Gastrocnemius medialis (tissue), 4 donors: ENCODE measurements at regions not wholly inside any gene's neighbourhood (a gene's known extent, or its start where the extent isn't known, plus 50 kb on each side); places are given as distances from the start of the nearest gene placed in this dataset.

Experiments used
- ATAC-seq, 2 donors: fragments of 150-250 bp; one replicate each; pipeline ENCODE4 v1.9.1; 2016
- DNase-seq, 2 donors: peaks; one replicate each; pipeline ENCODE4 v3.0.0-alpha.2; 2019
- H3K27ac ChIP-seq, 4 donors: fragments of 200-600 bp; sonication (generic); 1 replicate in 1 of 4; 2 replicates in 3 of 4; pipeline ENCODE4 v1.5.1; 2016 to 2018; ENCODE audit warnings: mild to moderate bottlenecking in 2 of 4, moderate library complexity in 1 of 4
- H3K27me3 ChIP-seq, 3 donors: fragments of 200-600 bp; sonication (generic) in 2 of 3; 1 replicate in 1 of 3; 2 replicates in 2 of 3; pipeline versions ENCODE4 v1.5.1 to v1.6.0; 2016 to 2019; ENCODE audit warnings: mild to moderate bottlenecking in 1 of 3, moderate library complexity in 1 of 3
- H3K36me3 ChIP-seq, 2 donors: fragments of 200-600 bp; sonication (generic) in 1 of 2; one replicate each; pipeline ENCODE4 v1.5.1; 2017 to 2018
- H3K4me1 ChIP-seq, 2 donors: fragments of 200-600 bp; sonication (generic) in 1 of 2; one replicate each; pipeline ENCODE4 v1.5.1; 2016 to 2017; ENCODE audit warnings: mild to moderate bottlenecking in 2 of 2
- H3K4me3 ChIP-seq, 4 donors: fragments of 200-600 bp; sonication (generic) in 3 of 4; 1 replicate in 1 of 4; 2 replicates in 3 of 4; pipeline ENCODE4 v1.5.1; 2016 to 2019; ENCODE audit warnings: mild to moderate bottlenecking in 2 of 4
- H3K9me3 ChIP-seq, 3 donors: fragments of 200-600 bp; sonication (generic) in 2 of 3; 1 replicate in 1 of 3; 2 replicates in 2 of 3; pipeline ENCODE4 v1.5.1; 2016 to 2019
- POLR2A ChIP-seq, 2 donors: fragments of 450-650 bp; IDR thresholded peaks; one replicate each; pipeline ENCODE4 v1.6.1; 2017; ENCODE audit warnings: antibody characterized with exemption in 2 of 2, mild to moderate bottlenecking in 2 of 2, moderate library complexity in 2 of 2
- in situ Hi-C, 4 donors: fragments of 200-750 bp; cut with MboI; loops; one replicate each; pipeline versions ENCODE4 v1.15.0 to v1.8.0; 2017; ENCODE audit warnings: low sequenced_read_pairs in 4 of 4
- intact Hi-C: fragments of 100-400 bp; cut with DNase I; formaldehyde crosslinking; loops from one replicate; pipeline ENCODE4 v1.15.1; 2023; ENCODE audit warnings: low total_unique reads
- TF ChIP-seq, protein P1 (sequence below), 5 experiments: fragments of 450-650 bp in 3 of 5; fragments of 200-600 bp in 2 of 5; sonication (generic) in 2 of 5; IDR thresholded peaks in 4 of 5; conservative IDR thresholded peaks in 1 of 5; 1 replicate in 4 of 5; 2 replicates in 1 of 5; pipeline ENCODE4 v1.5.1; 2016 to 2019; ENCODE audit warnings: antibody characterized with exemption in 5 of 5, mild to moderate bottlenecking in 3 of 5, moderate library complexity in 3 of 5

DNA sequence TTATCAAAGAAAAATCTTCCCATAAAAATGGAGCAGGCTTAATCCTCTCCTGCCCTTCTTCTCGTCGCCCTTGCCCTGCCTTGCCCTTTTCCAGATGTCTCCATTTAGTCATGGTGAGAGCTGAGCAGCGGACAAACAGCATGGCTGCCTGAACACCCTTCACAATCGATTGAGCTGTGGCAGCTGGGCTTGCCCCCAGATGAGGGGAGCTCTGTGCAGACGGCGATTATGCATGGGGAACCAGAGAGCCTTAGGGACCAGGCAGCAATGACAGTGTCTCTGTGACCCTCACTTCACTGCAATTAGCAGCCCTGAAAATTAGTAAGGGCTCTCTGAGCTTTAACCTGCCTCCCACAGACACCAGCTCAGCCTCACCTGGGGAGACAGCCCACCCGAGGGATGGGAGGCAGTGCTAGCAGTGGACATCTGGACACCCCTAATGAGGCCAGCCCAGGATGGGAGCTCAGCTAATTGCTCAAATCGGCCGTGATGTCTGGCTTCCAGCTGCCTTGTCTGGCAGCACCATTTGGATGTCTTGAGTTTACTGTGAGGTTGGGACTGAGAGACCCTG, 365.7 kb downstream of the TNS1 start:
- H3K4me1 ChIP-seq = peaks cover 22 to 39% of the 10 kb centered on the region in 2 donors
- H3K27ac ChIP-seq = no peak overlapping the region
- TF ChIP-seq, protein P1, sequence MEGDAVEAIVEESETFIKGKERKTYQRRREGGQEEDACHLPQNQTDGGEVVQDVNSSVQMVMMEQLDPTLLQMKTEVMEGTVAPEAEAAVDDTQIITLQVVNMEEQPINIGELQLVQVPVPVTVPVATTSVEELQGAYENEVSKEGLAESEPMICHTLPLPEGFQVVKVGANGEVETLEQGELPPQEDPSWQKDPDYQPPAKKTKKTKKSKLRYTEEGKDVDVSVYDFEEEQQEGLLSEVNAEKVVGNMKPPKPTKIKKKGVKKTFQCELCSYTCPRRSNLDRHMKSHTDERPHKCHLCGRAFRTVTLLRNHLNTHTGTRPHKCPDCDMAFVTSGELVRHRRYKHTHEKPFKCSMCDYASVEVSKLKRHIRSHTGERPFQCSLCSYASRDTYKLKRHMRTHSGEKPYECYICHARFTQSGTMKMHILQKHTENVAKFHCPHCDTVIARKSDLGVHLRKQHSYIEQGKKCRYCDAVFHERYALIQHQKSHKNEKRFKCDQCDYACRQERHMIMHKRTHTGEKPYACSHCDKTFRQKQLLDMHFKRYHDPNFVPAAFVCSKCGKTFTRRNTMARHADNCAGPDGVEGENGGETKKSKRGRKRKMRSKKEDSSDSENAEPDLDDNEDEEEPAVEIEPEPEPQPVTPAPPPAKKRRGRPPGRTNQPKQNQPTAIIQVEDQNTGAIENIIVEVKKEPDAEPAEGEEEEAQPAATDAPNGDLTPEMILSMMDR (IDR thresholded peaks at IDR 0.05 in 4 of 5, conservative IDR thresholded peaks at IDR 0.05 in 1 of 5) = no peak
- no peak for TF ChIP-seq POLR2A (IDR thresholded peaks at IDR 0.05)
- no peak for ATAC-seq
- H3K27me3 ChIP-seq = no peaks in the 10 kb centered on the region
- DNase-seq = no peak
- no peak overlapping the region for H3K4me3 ChIP-seq
- intact Hi-C loops = no loop called here
- no peaks in the 10 kb centered on the region for H3K36me3 ChIP-seq
- in situ Hi-C loops = loop anchor here in 1 of 4 donors (25.0 kb wide), 1 partner anchor 950 kb away; the partner anchor contains the start of gene IGFBP5
- H3K9me3 ChIP-seq = no peaks in the 10 kb centered on the region

DNA sequence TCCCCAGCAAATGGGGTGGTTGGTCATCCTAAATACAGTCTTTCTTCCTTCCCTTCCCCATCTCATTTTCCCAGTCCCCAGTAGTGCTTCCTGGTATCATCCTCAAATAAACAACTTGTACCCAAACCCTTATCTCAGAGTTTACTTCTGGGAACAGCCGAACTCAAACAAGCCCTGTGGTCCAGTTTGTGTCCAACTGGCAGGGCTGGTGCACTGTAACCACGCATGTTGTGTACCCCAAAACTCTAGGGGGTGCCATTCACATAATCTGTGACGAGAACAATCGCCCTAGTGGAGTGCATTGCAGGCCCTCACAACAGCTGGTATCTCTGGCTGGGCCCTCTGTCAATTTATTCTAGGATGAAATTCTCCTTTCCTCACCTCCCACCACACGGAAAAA, 366.2 kb downstream of the TNS1 start:
- Histone ChIP-seq H3K9me3 (no peaks in the 10 kb centered on the region), H3K27me3 (no peaks in the 10 kb centered on the region), H3K36me3 (no peaks in the 10 kb centered on the region), H3K27ac (no peak overlapping the region), H3K4me1 (peaks cover 23 to 39% of the 10 kb centered on the region in 2 donors), H3K4me3 (no peak overlapping the region)
- DNase-seq = no peak
- in situ Hi-C loops = loop anchor here in 1 of 4 donors (25.0 kb wide), 1 partner anchor 949 kb away; the partner anchor contains the start of gene IGFBP5
- TF ChIP-seq POLR2A (IDR thresholded peaks at IDR 0.05) = no peak
- TF ChIP-seq, protein P1 (IDR thresholded peaks at IDR 0.05 in 4 of 5, conservative IDR thresholded peaks at IDR 0.05 in 1 of 5) = no peak
- ATAC-seq = no peak
- intact Hi-C loops = no loop called here

DNA sequence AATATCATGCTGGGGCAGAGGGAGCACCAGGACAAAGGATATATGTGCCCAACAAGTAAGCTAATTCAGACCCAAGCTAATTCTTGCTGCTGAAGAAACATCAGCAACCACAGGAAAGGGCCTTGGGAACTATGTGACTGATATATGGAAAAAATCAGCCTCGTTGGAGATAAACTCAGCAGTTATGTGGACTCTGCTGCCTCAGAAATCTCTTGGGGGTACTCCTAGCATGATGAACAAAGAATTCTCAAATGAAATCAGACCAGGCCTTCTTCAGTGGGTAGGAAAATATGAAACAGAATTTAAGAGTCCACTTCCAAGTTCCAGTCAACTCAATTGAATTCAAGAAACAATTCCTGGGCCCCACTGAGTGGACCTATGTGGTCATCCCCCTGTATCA, 367.9 kb downstream of the TNS1 start:
- TF ChIP-seq, protein P1 (IDR thresholded peaks at IDR 0.05 in 4 of 5, conservative IDR thresholded peaks at IDR 0.05 in 1 of 5) = no peak
- TF ChIP-seq POLR2A (IDR thresholded peaks at IDR 0.05) = no peak
- ATAC-seq (no peak), DNase-seq (no peak)
- Histone ChIP-seq H3K27me3 (no peaks in the 10 kb centered on the region), H3K27ac (peak overlapping the region in 3 of 4 donors; percentile 21 to 24 (median 22)), H3K4me3 (no peak overlapping the region), H3K4me1 (peaks cover 22 to 38% of the 10 kb centered on the region in 2 donors), H3K9me3 (no peaks in the 10 kb centered on the region), H3K36me3 (no peaks in the 10 kb centered on the region)
- intact Hi-C loops = no loop called here
- in situ Hi-C loops = loop anchor here in 1 of 4 donors (25.0 kb wide), 1 partner anchor 948 kb away; the partner anchor contains the start of gene IGFBP5

DNA sequence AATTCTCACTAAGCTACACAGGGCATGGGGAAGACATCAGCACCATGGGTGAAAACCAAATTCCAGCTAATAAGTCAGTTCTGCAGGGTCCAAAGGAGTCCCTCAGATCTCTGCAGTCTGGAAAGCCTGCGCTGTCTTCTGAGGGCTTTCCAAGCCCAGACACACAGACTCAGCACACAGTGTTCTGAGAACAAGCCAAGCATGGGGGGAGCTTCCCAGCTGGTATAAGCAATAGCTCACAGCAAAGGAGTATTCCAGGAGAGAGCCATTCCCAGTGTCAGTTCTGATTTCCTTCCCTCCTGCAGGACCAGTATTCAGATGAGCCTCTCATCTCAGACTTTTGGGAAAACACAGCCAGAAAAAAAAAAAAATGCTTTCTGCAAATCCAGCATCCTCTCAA, 370.8 kb downstream of the TNS1 start:
- H3K36me3 ChIP-seq = no peaks in the 10 kb centered on the region
- in situ Hi-C loops = loop anchor here in 1 of 4 donors (25.0 kb wide), 1 partner anchor 945 kb away; the partner anchor contains the start of gene IGFBP5
- TF ChIP-seq POLR2A (IDR thresholded peaks at IDR 0.05) = no peak
- TF ChIP-seq, protein P1 (IDR thresholded peaks at IDR 0.05 in 4 of 5, conservative IDR thresholded peaks at IDR 0.05 in 1 of 5) = no peak
- H3K4me3 ChIP-seq = no peak overlapping the region
- ATAC-seq (peak; percentile 74 to 85), DNase-seq (peak; percentile 53 to 58)
- no peaks in the 10 kb centered on the region for H3K27me3 ChIP-seq
- H3K9me3 ChIP-seq = no peaks in the 10 kb centered on the region
- intact Hi-C loops = no loop called here
- H3K27ac ChIP-seq = peak overlapping the region in 2 of 4 donors; percentile 30 to 46
- peaks cover 16 to 43% of the 10 kb centered on the region in 2 donors for H3K4me1 ChIP-seq
